ENCODE measurements at regions not wholly inside any gene's neighbourhood (a gene's known extent, or its start where the extent isn't known, plus 50 kb on each side); places are given as distances from the start of the nearest gene placed in this dataset.

- Histone ChIP-seq H3K36me3 (no peaks in the 10 kb centered on the region), H3K4me1 (no peaks in the 10 kb centered on the region), H3K4me3 (no peak overlapping the region), H3K9me3 (no peaks in the 10 kb centered on the region), H3K27ac (no peak overlapping the region), H3K27me3 (no peaks in the 10 kb centered on the region)
- intact Hi-C loops (cut with DNase I; ENCODE audit: low total_unique reads), result no loop called here
- TF ChIP-seq CTCF (IDR thresholded peaks at IDR 0.05 in 4 of 5, conservative IDR thresholded peaks at IDR 0.05 in 1 of 5) (no peak), POLR2A (IDR thresholded peaks at IDR 0.05) (no peak)
- ATAC-seq (no peak), DNase-seq (no peak)
- in situ Hi-C loops (cut with MboI; ENCODE audit: low sequenced_read_pairs in 4 of 4), result no loop called here
Measured at GRCh38 chr14:71834284-71835204, 97.7 kb upstream of the RGS6 start.

- ATAC-seq (no peak), DNase-seq (no peak)
- no peak overlapping the region for H3K4me3 ChIP-seq
- H3K9me3 ChIP-seq, result no peaks in the 10 kb centered on the region
- intact Hi-C loops (cut with DNase I; ENCODE audit: low total_unique reads) (no loop called here), in situ Hi-C loops (cut with MboI; ENCODE audit: low sequenced_read_pairs in 4 of 4) (no loop called here)
- H3K27ac ChIP-seq, result no peak overlapping the region
- H3K27me3 ChIP-seq, result no peaks in the 10 kb centered on the region
- TF ChIP-seq CTCF (IDR thresholded peaks at IDR 0.05 in 4 of 5, conservative IDR thresholded peaks at IDR 0.05 in 1 of 5) (no peak), POLR2A (IDR thresholded peaks at IDR 0.05) (no peak)
- H3K4me1 ChIP-seq, result no peaks in the 10 kb centered on the region
- H3K36me3 ChIP-seq, result no peaks in the 10 kb centered on the region
Measured at GRCh38 chr14:71852181-71852580, 80.0 kb upstream of the RGS6 start.

- ATAC-seq, result no peak
- peak; percentile 22 to 47 (median 29) for TF ChIP-seq CTCF (IDR thresholded peaks at IDR 0.05 in 4 of 5, conservative IDR thresholded peaks at IDR 0.05 in 1 of 5)
- TF ChIP-seq POLR2A (IDR thresholded peaks at IDR 0.05), result no peak
- in situ Hi-C loops (cut with MboI; ENCODE audit: low sequenced_read_pairs in 4 of 4), result no loop called here
Measured at GRCh38 chr14:71855399-71856036, 76.7 kb upstream of the RGS6 start.

GRCh38 chr14:71856199-71856919, 75.9 kb upstream of the RGS6 start:
- H3K27me3 ChIP-seq, result no peaks in the 10 kb centered on the region
- no peaks in the 10 kb centered on the region for H3K4me1 ChIP-seq
- ATAC-seq (no peak), DNase-seq (no peak)
- no peak overlapping the region for H3K27ac ChIP-seq
- no peaks in the 10 kb centered on the region for H3K36me3 ChIP-seq
- H3K9me3 ChIP-seq, result no peaks in the 10 kb centered on the region
- TF ChIP-seq CTCF (IDR thresholded peaks at IDR 0.05 in 4 of 5, conservative IDR thresholded peaks at IDR 0.05 in 1 of 5) (no peak), POLR2A (IDR thresholded peaks at IDR 0.05) (no peak)
- H3K4me3 ChIP-seq, result no peak overlapping the region
- intact Hi-C loops (cut with DNase I; ENCODE audit: low total_unique reads), result no loop called here
- in situ Hi-C loops (cut with MboI; ENCODE audit: low sequenced_read_pairs in 4 of 4), result no loop called here

More at GRCh38 chr14:71855399-71856036, 76.7 kb upstream of the RGS6 start:
- intact Hi-C loops (cut with DNase I; ENCODE audit: low total_unique reads), result no loop called here
- no peaks in the 10 kb centered on the region for H3K9me3 ChIP-seq
- no peaks in the 10 kb centered on the region for H3K4me1 ChIP-seq
- H3K36me3 ChIP-seq, result no peaks in the 10 kb centered on the region
- no peaks in the 10 kb centered on the region for H3K27me3 ChIP-seq
- no peak overlapping the region for H3K27ac ChIP-seq
- no peak overlapping the region for H3K4me3 ChIP-seq
- DNase-seq, result no peak

Measured in gastrocnemius medialis (tissue), 4 donors.